ENCODE measurements at regions not wholly inside any gene's neighbourhood (a gene's known extent, or its start where the extent isn't known, plus 50 kb on each side); places are given as distances from the start of the nearest gene placed in this dataset.

GRCh38 chr5:107778647-107779046, 107.9 kb upstream of the EFNA5 start:
- TF ChIP-seq, protein P1, sequence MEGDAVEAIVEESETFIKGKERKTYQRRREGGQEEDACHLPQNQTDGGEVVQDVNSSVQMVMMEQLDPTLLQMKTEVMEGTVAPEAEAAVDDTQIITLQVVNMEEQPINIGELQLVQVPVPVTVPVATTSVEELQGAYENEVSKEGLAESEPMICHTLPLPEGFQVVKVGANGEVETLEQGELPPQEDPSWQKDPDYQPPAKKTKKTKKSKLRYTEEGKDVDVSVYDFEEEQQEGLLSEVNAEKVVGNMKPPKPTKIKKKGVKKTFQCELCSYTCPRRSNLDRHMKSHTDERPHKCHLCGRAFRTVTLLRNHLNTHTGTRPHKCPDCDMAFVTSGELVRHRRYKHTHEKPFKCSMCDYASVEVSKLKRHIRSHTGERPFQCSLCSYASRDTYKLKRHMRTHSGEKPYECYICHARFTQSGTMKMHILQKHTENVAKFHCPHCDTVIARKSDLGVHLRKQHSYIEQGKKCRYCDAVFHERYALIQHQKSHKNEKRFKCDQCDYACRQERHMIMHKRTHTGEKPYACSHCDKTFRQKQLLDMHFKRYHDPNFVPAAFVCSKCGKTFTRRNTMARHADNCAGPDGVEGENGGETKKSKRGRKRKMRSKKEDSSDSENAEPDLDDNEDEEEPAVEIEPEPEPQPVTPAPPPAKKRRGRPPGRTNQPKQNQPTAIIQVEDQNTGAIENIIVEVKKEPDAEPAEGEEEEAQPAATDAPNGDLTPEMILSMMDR (IDR thresholded peaks at IDR 0.05): no peak
- TF ChIP-seq POLR2A (IDR thresholded peaks at IDR 0.05): no peak

All from heart left ventricle (tissue), 13 donors.